Fibroblast of lung (primary cell): ENCODE measurements at regions not wholly inside any gene's neighbourhood (a gene's known extent, or its start where the extent isn't known, plus 50 kb on each side); places are given as distances from the start of the nearest gene placed in this dataset.

Experiments
- CTCF ChIP-seq, 2 donors: IDR thresholded peaks in 1 of 2; conservative IDR thresholded peaks in 1 of 2; 1 replicate in 1 of 2; 2 replicates in 1 of 2; pipeline ENCODE4 v1.5.1; 2011 to 2012; ENCODE audit warnings: low read length in 2 of 2, control low read depth in 1 of 2, inconsistent platforms in 1 of 2, low read depth in 1 of 2, mild to moderate bottlenecking in 1 of 2
- EZH2 ChIP-seq: IDR thresholded peaks from 2 replicates; pipeline ENCODE4 v1.5.1; 2012; ENCODE audit warnings: low read length, control low read depth, mild to moderate bottlenecking; ENCODE audit errors: missing control alignments

- TF ChIP-seq CTCF (conservative IDR thresholded peaks at IDR 0.05 in 1 of 2, IDR thresholded peaks at IDR 0.05 in 1 of 2; ENCODE audit: low read depth in 1 of 2, low read length in 2 of 2) (no peak), EZH2 (no peak)
Measured at GRCh38 chr9:85158512-85158911, 489.0 kb downstream of the NTRK2 start.
